ENCODE measurements at regions not wholly inside any gene's neighbourhood (a gene's known extent, or its start where the extent isn't known, plus 50 kb on each side); places are given as distances from the start of the nearest gene placed in this dataset.

DNA sequence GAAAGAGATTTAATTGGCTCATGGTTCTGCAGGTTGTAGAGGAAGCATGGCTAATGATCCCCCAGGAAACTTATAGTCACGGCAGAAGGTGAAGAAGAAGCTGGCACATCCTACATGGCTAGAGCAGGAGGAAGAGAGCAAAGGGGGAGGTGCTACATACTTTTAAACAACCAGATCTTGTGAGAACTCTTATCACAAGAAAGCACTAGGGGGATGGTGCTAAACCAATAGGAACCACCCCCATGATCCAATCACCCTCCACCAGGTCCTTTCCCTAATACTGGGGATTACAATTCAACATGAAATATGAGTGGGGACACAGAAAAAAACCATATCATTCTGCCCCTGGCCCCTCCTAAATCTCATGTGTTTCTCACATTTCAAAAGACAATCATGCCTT lies 147.2 kb upstream of the EPB41L4A start:
- TF ChIP-seq, protein P1, sequence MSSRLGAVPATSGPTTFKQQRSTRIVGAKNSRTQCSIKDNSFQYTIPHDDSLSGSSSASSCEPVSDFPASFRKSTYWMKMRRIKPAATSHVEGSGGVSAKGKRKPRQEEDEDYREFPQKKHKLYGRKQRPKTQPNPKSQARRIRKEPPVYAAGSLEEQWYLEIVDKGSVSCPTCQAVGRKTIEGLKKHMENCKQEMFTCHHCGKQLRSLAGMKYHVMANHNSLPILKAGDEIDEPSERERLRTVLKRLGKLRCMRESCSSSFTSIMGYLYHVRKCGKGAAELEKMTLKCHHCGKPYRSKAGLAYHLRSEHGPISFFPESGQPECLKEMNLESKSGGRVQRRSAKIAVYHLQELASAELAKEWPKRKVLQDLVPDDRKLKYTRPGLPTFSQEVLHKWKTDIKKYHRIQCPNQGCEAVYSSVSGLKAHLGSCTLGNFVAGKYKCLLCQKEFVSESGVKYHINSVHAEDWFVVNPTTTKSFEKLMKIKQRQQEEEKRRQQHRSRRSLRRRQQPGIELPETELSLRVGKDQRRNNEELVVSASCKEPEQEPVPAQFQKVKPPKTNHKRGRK (CRISPR knock-in tag; IDR thresholded peaks at IDR 0.05; ENCODE audit: borderline replicate concordance), result no peak
- TF ChIP-seq, protein P2, sequence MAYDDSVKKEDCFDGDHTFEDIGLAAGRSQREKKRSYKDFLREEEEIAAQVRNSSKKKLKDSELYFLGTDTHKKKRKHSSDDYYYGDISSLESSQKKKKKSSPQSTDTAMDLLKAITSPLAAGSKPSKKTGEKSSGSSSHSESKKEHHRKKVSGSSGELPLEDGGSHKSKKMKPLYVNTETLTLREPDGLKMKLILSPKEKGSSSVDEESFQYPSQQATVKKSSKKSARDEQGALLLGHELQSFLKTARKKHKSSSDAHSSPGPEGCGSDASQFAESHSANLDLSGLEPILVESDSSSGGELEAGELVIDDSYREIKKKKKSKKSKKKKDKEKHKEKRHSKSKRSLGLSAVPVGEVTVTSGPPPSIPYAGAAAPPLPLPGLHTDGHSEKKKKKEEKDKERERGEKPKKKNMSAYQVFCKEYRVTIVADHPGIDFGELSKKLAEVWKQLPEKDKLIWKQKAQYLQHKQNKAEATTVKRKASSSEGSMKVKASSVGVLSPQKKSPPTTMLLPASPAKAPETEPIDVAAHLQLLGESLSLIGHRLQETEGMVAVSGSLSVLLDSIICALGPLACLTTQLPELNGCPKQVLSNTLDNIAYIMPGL (CRISPR knock-in tag; IDR thresholded peaks at IDR 0.05), result no peak
- TF ChIP-seq, protein P3, sequence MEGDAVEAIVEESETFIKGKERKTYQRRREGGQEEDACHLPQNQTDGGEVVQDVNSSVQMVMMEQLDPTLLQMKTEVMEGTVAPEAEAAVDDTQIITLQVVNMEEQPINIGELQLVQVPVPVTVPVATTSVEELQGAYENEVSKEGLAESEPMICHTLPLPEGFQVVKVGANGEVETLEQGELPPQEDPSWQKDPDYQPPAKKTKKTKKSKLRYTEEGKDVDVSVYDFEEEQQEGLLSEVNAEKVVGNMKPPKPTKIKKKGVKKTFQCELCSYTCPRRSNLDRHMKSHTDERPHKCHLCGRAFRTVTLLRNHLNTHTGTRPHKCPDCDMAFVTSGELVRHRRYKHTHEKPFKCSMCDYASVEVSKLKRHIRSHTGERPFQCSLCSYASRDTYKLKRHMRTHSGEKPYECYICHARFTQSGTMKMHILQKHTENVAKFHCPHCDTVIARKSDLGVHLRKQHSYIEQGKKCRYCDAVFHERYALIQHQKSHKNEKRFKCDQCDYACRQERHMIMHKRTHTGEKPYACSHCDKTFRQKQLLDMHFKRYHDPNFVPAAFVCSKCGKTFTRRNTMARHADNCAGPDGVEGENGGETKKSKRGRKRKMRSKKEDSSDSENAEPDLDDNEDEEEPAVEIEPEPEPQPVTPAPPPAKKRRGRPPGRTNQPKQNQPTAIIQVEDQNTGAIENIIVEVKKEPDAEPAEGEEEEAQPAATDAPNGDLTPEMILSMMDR (IDR thresholded peaks at IDR 0.05), result no peak
- TF ChIP-seq CREM (CRISPR knock-in tag; IDR thresholded peaks at IDR 0.05) (no peak), NFYB (CRISPR knock-in tag; conservative IDR thresholded peaks at IDR 0.05; ENCODE audit: low read depth) (no peak), ZNF423 (CRISPR knock-in tag; IDR thresholded peaks at IDR 0.05) (no peak), EMX1 (CRISPR knock-in tag; IDR thresholded peaks at IDR 0.05) (no peak), ESRRA (CRISPR knock-in tag; IDR thresholded peaks at IDR 0.05; ENCODE audit: borderline replicate concordance) (no peak), SMAD4 (CRISPR knock-in tag; IDR thresholded peaks at IDR 0.05) (no peak), ZBTB21 (CRISPR knock-in tag; IDR thresholded peaks at IDR 0.05; ENCODE audit: borderline replicate concordance) (no peak)
- TF ChIP-seq, protein P4, sequence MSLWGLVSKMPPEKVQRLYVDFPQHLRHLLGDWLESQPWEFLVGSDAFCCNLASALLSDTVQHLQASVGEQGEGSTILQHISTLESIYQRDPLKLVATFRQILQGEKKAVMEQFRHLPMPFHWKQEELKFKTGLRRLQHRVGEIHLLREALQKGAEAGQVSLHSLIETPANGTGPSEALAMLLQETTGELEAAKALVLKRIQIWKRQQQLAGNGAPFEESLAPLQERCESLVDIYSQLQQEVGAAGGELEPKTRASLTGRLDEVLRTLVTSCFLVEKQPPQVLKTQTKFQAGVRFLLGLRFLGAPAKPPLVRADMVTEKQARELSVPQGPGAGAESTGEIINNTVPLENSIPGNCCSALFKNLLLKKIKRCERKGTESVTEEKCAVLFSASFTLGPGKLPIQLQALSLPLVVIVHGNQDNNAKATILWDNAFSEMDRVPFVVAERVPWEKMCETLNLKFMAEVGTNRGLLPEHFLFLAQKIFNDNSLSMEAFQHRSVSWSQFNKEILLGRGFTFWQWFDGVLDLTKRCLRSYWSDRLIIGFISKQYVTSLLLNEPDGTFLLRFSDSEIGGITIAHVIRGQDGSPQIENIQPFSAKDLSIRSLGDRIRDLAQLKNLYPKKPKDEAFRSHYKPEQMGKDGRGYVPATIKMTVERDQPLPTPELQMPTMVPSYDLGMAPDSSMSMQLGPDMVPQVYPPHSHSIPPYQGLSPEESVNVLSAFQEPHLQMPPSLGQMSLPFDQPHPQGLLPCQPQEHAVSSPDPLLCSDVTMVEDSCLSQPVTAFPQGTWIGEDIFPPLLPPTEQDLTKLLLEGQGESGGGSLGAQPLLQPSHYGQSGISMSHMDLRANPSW (CRISPR knock-in tag; conservative IDR thresholded peaks at IDR 0.05; ENCODE audit: low read depth), result no peak
- TF ChIP-seq, protein P5, sequence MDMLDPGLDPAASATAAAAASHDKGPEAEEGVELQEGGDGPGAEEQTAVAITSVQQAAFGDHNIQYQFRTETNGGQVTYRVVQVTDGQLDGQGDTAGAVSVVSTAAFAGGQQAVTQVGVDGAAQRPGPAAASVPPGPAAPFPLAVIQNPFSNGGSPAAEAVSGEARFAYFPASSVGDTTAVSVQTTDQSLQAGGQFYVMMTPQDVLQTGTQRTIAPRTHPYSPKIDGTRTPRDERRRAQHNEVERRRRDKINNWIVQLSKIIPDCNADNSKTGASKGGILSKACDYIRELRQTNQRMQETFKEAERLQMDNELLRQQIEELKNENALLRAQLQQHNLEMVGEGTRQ (CRISPR knock-in tag; IDR thresholded peaks at IDR 0.05), result no peak

Measured in WTC11 (cell line).